UCSD-AML1 (cell line): ENCODE measurements at regions not wholly inside any gene's neighbourhood (a gene's known extent, or its start where the extent isn't known, plus 50 kb on each side); places are given as distances from the start of the nearest gene placed in this dataset.

Source experiments
- DNase-seq: peaks from one replicate; lab custom pipeline; 2025; ENCODE audit not compliant: unreplicated experiment; lab: John Stamatoyannopoulos, UW

GRCh38 chr18:10009321-10010144, 95.7 kb downstream of the VAPA start:
- DNase-seq = no peak

GRCh38 chr18:10010611-10011015, 96.8 kb downstream of the VAPA start:
- no peak for DNase-seq

DNA sequence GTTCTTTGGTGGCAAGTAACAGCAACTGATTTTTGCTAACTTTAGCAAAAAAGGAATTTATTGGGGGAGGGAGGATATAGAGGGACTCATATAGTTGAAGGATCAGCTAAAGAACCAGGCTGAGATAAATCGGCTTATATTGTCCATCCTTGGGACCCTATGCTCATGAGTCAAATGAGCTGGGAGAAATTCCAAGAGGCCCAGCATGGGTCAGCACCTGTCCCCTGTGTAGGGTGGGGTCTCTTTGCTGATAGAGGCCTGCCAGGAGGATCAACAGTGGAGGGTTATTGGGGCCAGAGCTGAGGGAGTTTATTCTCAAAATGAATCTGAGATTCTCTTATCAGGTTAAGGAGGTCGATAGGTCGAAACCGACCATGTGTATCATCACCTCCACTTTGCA, 97.2 kb downstream of the VAPA start:
- no peak for DNase-seq

DNA sequence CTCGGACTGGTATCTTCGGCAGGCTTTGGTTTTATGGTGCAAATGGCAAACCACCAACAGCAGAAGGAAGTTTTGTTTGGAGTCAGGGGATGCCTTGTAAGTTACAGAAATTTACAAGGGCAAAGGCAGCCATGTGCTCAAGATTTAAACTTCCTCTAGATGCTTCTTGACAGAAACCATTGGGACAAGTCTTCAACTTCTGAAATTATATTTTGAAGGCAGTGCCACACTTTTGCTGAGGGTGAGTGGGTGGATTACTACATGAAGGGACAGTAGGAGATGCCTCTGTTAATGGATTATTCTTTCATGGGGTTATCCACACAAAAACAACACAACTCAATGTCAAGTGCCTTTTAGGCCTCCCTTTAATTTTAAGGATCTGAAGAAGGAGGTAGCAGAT, 97.9 kb downstream of the VAPA start:
- DNase-seq = no peak

GRCh38 chr18:10012526-10012925, 98.7 kb downstream of the VAPA start:
- DNase-seq = no peak

GRCh38 chr18:10013621-10014543, 100.1 kb downstream of the VAPA start:
- no peak for DNase-seq

- DNase-seq = no peak
Measured at GRCh38 chr18:10015288-10015701, 101.5 kb downstream of the VAPA start.

DNA sequence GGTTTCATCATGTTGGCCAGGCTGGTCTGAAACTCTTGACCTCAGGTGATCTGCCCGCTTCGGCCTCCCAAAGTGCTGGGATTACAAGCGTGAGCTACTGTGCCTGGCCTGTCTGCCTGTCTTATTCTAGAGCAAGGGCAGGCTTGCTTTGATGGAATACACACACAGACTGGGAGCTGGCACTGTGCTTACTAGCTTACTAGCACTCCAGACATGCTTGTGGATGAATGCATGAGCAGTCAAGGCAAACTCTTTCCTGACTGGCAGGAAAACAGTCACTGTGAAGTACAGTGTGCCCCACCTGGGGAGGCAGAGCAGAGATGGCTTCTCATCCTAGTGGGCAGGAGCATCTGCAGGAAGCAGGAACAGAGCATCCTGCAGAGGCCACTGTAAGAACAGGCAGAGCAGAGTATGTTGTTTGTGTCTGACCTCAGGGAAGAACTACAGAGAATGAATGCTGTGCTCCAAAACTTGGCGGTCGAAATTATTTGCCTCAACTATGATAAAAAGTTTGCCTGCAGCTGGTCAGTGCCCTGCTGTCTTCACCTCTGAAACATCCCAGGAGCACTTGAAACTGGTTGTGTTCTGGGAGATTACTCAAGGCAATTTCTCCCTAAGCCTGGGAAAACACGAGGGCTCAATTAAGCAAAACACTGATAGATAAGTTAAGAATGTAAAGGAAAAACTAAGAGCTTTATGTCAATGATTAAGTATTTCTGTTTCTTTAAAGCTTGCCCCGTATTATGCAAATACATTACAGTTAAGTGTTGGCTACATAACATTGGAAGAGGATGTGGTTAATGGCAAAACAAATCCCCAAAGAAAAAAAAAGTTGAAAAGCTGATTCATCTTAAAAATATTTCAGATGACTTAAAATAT, 102.4 kb downstream of the VAPA start:
- no peak for DNase-seq

DNA sequence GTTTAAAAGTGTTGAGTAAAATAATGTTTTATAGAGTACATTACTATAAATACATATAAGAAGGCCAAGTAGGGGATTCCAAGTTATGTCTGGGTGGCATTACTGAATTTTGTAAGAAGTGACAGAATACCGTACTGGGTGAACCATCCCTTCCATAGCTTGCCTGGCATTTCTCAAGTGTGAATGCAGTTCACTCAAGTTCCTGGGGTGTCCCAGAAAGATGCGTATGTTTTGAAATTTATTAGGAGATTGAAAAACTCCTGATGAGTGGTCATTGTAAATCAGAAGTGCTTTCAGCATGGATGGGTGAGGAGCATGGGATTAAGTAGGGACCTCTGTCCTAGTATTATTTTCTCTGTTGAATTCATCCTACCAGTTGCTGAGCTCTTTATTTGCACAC, 103.2 kb downstream of the VAPA start:
- DNase-seq = no peak

DNA sequence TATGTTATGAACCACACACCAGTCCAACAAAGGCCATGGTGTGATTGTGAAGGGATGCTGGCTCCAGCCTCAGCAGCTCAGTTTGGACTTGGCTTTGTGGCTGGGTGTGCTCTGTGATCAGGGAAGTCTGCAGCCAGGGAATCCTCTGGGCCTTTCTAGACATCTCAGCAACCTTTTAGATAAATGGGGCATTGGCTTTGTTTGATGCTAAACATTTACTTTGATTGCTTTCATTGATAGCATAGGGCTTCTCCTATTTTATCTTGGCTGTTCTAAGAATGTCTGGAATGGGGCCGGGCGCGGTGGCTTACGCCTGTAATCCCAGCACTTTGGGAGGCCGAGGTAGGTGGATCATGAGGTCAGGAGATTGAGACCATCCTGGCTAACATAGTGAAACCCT, 104.5 kb downstream of the VAPA start:
- DNase-seq = no peak

- no peak for DNase-seq
Measured at GRCh38 chr18:10020171-10020570, 106.4 kb downstream of the VAPA start.

GRCh38 chr18:10022365-10022764, 108.5 kb downstream of the VAPA start:
- no peak for DNase-seq

DNA sequence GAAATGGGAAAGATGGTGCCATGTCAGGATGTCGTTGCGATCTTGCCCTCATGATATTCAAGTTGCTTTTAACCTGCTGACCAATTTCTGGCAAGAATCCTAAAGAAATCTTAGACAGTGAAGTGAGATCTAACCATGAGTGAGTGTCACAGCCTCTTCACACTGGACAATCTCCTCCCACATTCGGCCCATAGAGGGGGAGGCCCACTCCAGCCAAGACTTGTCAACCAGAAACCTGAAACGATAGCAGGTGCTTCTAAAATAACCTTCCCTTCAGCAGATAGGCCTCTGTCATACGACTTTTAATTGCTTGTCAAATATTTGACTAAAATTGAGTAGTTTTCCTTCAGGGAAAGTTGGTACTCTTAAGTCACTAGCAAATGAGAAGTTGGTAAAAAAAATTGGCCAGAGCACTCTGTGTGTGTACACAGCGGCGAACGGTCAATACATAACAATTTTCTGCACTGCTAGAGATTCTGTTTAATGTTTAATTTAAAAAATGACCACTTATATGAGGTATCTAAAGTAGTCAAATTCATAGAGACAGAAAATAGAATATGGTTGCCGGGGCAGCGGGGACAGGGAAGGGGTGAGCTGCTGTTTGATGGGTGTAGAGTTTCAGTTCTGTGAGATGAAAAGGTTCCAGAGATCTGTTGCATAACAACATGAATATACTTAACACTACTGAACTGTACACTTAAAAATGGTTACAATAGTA, 110.2 kb downstream of the VAPA start:
- DNase-seq = no peak

- DNase-seq = no peak
Measured at GRCh38 chr18:10025711-10026670, 112.2 kb downstream of the VAPA start.

GRCh38 chr18:10027031-10027430, 113.2 kb downstream of the VAPA start:
- DNase-seq = no peak

- DNase-seq = no peak
Measured at GRCh38 chr18:10027461-10027860, 113.6 kb downstream of the VAPA start.

GRCh38 chr18:10029711-10030110, 115.9 kb downstream of the VAPA start:
- no peak for DNase-seq

GRCh38 chr18:10030816-10031541, 117.2 kb downstream of the VAPA start:
- DNase-seq = no peak
